DOHH2 (cell line): ENCODE measurements at regions not wholly inside any gene's neighbourhood (a gene's known extent, or its start where the extent isn't known, plus 50 kb on each side); places are given as distances from the start of the nearest gene placed in this dataset.

ENCODE experiments used
- H3F3A ChIP-seq: fragments of 200-600 bp; sonication (generic), shearing (Covaris generic); 2 replicates; pipeline ENCODE4 v1.6.0; 2016; ENCODE audit warnings: antibody characterized with exemption, mild to moderate bottlenecking; ENCODE audit not compliant: control insufficient read depth, insufficient read depth
- H3K27ac ChIP-seq: fragments of 200-600 bp; sonication (generic); 2 replicates; pipeline ENCODE4 v1.5.1; 2014; ENCODE audit warnings: low read depth, mild to moderate bottlenecking, low read length, moderate library complexity
- H3K27me3 ChIP-seq: fragments of 200-600 bp; sonication (generic); 2 replicates; pipeline ENCODE4 v1.6.1; 2014; ENCODE audit warnings: mild to moderate bottlenecking, low read length, mixed read lengths; ENCODE audit not compliant: control insufficient read depth
- H3K36me3 ChIP-seq: fragments of 200-600 bp; sonication (generic); 2 replicates; pipeline ENCODE4 v1.6.1; 2014; ENCODE audit warnings: mild to moderate bottlenecking, low read length, moderate library complexity, mixed read lengths; ENCODE audit not compliant: control insufficient read depth
- H3K4me1 ChIP-seq: fragments of 200-600 bp; sonication (generic); 2 replicates; pipeline ENCODE4 v1.6.1; 2014; ENCODE audit warnings: mild to moderate bottlenecking, low read length, mixed read lengths; ENCODE audit not compliant: control insufficient read depth
- H3K4me2 ChIP-seq: fragments of 200-600 bp; sonication (generic); 2 replicates; pipeline ENCODE4 v1.6.0; 2014; ENCODE audit warnings: mild to moderate bottlenecking, low read length, moderate library complexity
- H3K4me3 ChIP-seq: fragments of 200-600 bp; sonication (generic); 2 replicates; pipeline ENCODE4 v1.5.1; 2014; ENCODE audit warnings: mild to moderate bottlenecking, low read length, mixed read lengths
- H3K79me2 ChIP-seq: fragments of 200-600 bp; sonication (generic); 2 replicates; pipeline ENCODE4 v1.6.1; 2014; ENCODE audit warnings: mild to moderate bottlenecking, low read length, mixed read lengths; ENCODE audit not compliant: control insufficient read depth
- H3K9me2 ChIP-seq: fragments of 200-600 bp; sonication (generic); replicated peaks from 2 replicates; pipeline ENCODE4 v1.6.1; 2014; ENCODE audit warnings: mild to moderate bottlenecking, low read length, mixed read lengths; ENCODE audit not compliant: control insufficient read depth
- H3K9me3 ChIP-seq: fragments of 200-600 bp; sonication (generic); 2 replicates; pipeline ENCODE4 v1.6.1; 2014; ENCODE audit warnings: antibody characterized with exemption, low read length, mixed read lengths; ENCODE audit not compliant: control insufficient read depth, insufficient read depth
- H4K20me1 ChIP-seq: fragments of 200-600 bp; sonication (generic); 2 replicates; pipeline ENCODE4 v1.6.0; 2014; ENCODE audit warnings: low read depth, mild to moderate bottlenecking, antibody characterized with exemption, low read length, moderate library complexity; ENCODE audit not compliant: control insufficient read depth, insufficient read depth
- CTCF ChIP-seq: fragments of 200-600 bp; sonication (generic); IDR thresholded peaks from one replicate; pipeline ENCODE4 v1.5.1; 2014; ENCODE audit warnings: antibody characterized with exemption, mild to moderate bottlenecking, low read depth, low read length; ENCODE audit not compliant: poor library complexity, severe bottlenecking
- EZH2phosphoT487 ChIP-seq: fragments of 200-600 bp; sonication (generic); IDR thresholded peaks from 2 replicates; pipeline ENCODE4 v1.6.1; 2017; ENCODE audit warnings: borderline replicate concordance, mild to moderate bottlenecking, antibody characterized with exemption, low read length, moderate library complexity, mixed read lengths

DNA sequence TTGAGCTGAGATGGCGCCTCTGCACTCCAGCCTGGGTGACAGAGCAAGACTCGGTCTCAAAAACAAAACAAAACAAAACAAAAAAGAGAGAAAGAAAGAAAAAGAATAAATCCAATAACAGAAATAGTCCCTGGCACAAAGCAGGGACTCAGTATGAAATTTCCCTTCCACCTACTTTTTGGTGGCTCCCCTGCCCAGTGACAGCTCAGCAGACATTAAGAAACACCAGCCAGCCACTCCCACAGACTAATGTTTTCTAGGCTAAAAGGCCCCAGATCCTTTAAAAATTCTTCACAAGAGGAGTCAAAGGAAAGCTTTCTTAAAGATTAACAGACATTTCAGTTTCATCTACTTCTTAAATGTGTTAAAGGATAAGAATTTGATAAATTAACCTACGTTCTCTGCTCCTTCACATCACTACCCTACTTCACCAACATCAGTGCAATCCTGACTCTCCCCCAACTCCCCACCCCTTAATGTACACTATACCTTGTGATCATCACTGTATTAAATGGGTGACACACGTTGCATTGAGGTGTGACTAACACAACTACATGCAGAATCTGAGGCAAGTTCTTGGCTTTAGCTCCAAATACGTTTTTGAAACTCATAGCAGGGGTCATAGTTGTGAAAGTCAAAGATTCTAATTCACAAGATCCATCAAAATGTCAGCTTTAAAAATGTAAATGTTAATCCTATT, 114.5 kb upstream of the CAV2 start:
- Histone ChIP-seq H4K20me1 (no peaks in the 10 kb centered on the region), H3K79me2 (no peaks in the 10 kb centered on the region), H3F3A (no peaks in the 10 kb centered on the region), H3K27ac (no peak overlapping the region), H3K9me2 (no peaks in the 10 kb centered on the region), H3K4me2 (no peak overlapping the region), H3K4me1 (no peaks in the 10 kb centered on the region), H3K36me3 (no peaks in the 10 kb centered on the region), H3K9me3 (no peaks in the 10 kb centered on the region), H3K27me3 (no peaks in the 10 kb centered on the region; the same call in 1 of the 2 replicates), H3K4me3 (no peak overlapping the region)
- TF ChIP-seq CTCF = no peak
- TF ChIP-seq EZH2phosphoT487 = no peak

DNA sequence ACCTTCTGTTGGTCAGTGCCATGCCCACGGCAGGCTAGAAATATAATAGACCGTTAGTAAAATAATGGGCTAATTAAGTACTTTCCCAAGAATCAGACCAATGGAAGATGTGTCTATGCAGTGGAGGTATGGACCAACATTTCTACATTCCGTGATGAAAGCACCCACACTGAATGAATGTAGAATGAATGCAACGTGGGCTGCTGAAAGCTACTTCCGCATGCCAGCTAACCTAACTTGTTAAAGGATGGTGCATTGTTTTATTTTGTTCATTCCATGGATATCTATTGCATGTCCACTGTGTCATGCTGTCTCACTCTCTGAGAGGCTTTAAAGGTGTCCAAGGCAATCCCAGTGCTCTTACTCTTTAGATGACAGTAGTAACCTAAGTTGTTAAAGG, 112.9 kb upstream of the CAV2 start:
- no peaks in the 10 kb centered on the region for H3F3A ChIP-seq
- H3K9me3 ChIP-seq = no peaks in the 10 kb centered on the region
- H3K9me2 ChIP-seq = no peaks in the 10 kb centered on the region
- H3K4me3 ChIP-seq = no peak overlapping the region
- no peaks in the 10 kb centered on the region for H3K79me2 ChIP-seq
- no peaks in the 10 kb centered on the region for H3K36me3 ChIP-seq
- H3K27me3 ChIP-seq = no peaks in the 10 kb centered on the region
- no peak overlapping the region for H3K4me2 ChIP-seq
- no peaks in the 10 kb centered on the region for H4K20me1 ChIP-seq
- H3K27ac ChIP-seq = no peak overlapping the region
- TF ChIP-seq EZH2phosphoT487 (no peak), CTCF (no peak)
- H3K4me1 ChIP-seq = no peaks in the 10 kb centered on the region

GRCh38 chr7:116390363-116390762, 109.2 kb upstream of the CAV2 start:
- no peaks in the 10 kb centered on the region for H3K79me2 ChIP-seq
- no peaks in the 10 kb centered on the region for H3K9me2 ChIP-seq
- H3F3A ChIP-seq = no peaks in the 10 kb centered on the region
- no peaks in the 10 kb centered on the region for H4K20me1 ChIP-seq
- H3K9me3 ChIP-seq = no peaks in the 10 kb centered on the region
- no peaks in the 10 kb centered on the region for H3K27me3 ChIP-seq
- no peak for TF ChIP-seq CTCF
- TF ChIP-seq EZH2phosphoT487 = no peak
- no peak overlapping the region for H3K4me2 ChIP-seq
- no peaks in the 10 kb centered on the region for H3K4me1 ChIP-seq
- no peak overlapping the region for H3K27ac ChIP-seq
- no peak overlapping the region for H3K4me3 ChIP-seq
- H3K36me3 ChIP-seq = no peaks in the 10 kb centered on the region
